SIG-M5 treated with dmso at 0.1 percent for 504 hours (cell line): ENCODE measurements at regions not wholly inside any gene's neighbourhood (a gene's known extent, or its start where the extent isn't known, plus 50 kb on each side); places are given as distances from the start of the nearest gene placed in this dataset.
"Not testable (repeated sequence)": the region's sequence is repeated elsewhere in the genome, so short reads cannot be mapped to it uniquely, and the experiment has no call there.

Source experiments
- DNase-seq: peaks from one replicate; lab custom pipeline; 2025; ENCODE audit not compliant: unreplicated experiment; lab: John Stamatoyannopoulos, UW

- no peak for DNase-seq
Measured at GRCh38 chr1:193456811-193457280, 270.4 kb upstream of the B3GALT2 start.

DNA sequence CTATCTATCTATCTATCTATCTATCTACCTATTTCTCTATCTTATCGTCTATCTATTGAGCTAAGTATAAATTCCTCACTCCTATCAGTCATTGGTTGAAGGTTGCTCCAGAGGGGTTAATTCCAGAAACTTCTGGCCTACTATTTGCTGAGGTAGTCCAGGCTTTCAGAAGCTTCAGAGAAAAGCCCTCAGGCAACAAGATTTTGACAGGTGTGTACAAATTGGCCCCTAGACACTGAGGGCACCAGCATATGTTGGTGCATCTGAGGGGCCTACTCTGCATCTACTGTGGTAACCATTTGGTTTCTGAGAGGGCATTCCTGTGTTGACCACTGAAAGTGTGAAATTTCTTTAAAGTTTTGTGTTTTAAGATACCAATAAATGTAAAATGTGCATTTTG lies 265.2 kb upstream of the B3GALT2 start:
- no peak for DNase-seq

GRCh38 chr1:193451001-193451400 lies 264.6 kb upstream of the B3GALT2 start:
- DNase-seq = peak; percentile 50

DNA sequence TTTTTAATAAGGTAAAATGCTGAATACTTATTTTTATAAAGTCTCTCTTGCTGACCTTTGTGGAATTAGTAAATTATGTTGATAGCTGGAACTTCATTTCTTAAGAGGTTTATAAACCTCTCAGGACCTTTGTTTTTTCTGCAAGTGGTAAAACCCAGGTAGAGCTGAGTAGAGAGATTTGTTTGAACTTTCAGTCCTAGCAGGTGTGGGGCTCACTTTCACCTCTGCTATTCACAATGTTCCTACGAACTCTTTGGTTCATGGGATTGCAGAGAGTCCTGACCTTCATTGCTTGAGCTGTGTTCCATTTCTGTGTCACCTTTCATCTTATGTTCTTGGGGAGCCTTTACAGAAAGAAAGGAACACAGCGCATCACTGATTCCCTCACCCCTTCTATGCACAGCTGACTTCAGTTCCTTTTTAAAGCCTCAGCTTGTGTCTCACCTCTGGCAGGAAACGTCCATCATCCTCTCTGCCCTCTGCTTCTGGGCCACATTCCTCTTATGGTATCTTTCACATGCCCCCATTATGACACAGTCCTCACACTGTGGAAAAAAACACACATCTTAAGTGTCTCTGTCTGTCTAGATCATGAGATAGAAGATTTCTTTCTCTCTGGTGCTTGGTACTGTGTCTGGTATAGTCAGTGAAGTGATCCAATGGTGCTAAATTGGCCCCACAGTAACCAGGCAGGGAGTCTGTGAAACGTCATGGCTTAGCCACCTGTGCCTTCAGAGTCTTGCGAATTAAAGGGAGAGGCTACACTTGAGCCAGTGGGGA lies 262.5 kb upstream of the B3GALT2 start:
- no peak for DNase-seq

DNA sequence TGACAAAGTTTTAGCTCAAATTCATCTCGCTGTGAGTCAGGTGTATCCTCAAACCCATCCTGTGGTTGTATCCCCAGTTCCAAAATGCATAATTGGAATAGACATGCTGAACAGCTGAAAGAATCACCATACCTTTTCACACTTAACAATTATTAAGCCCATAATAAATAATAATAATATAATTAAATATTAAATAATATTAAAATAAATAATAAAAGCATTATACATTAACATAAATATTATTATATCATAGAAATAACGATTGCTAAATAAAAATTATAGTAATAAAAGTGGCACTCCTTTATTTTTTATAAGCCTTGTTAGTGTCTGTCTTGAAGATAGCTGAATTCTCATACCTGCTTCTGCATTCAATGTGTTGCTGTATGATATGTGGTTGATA lies 257.5 kb upstream of the B3GALT2 start:
- DNase-seq = no peak

DNA sequence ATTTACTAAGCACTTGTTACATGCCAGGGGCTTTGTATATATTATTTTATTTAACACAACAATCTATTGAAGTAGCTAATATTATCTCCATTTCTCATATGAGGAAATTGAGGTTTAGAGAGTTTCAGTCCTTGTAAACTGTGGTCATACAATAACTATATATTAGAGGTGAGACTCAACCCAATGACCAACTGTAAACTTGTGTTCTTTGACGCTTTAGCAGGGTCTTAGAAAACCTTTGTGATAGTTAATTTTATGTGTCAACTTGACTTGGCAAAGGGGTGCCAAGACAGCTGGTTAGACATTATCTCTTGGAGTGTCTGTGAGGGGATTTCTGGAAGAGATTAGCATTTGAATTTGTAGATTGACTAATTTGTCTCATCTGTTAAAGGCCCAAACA lies 252.4 kb upstream of the B3GALT2 start:
- DNase-seq = no peak

DNA sequence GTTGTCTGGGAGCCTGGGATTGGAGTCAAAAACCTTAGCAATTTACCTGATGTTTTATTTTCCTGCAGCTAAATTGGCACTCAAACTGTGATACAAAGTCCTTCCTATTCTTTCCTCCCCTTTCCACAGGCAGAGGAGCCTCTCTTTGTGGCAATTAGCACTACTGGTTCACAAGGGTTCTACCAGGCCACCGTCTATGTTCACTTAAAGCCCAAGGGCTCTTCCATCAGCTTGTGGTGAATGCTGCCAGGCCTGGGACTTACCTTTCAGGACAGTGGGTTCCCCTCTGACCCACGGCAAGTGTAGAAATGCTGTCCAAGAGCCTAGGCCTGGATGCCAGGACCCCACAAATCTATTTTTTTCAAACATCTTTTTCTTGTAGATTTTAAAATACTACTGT lies 251.9 kb upstream of the B3GALT2 start:
- DNase-seq = no peak

GRCh38 chr1:193437785-193438184 lies 251.4 kb upstream of the B3GALT2 start:
- DNase-seq = no peak

DNA sequence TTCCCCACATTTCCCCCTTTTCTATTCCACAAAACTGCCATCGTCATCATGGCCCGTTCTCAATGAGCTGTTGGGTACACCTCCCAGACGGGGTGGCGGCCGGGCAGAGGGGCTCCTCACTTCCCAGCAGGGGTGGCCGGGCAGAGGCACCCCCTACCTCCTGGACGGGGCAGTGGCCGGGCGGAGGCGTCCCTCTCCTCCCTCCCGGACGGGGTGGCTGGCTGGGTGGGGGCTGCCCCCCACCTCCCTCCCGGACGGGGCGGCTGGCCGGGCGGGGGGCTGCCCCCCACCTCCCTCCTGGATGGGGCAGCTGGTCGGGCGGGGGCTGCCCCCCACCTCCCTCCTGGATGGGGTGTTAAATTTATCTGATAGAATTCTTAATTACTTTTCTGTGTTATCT lies 250.9 kb upstream of the B3GALT2 start:
- DNase-seq = not testable (repeated sequence)

- DNase-seq = no peak
Measured at GRCh38 chr1:193435781-193436180, 249.4 kb upstream of the B3GALT2 start.

- DNase-seq = no peak
Measured at GRCh38 chr1:193434319-193434718, 247.9 kb upstream of the B3GALT2 start.

GRCh38 chr1:193433599-193433998 lies 247.2 kb upstream of the B3GALT2 start:
- no peak for DNase-seq

DNA sequence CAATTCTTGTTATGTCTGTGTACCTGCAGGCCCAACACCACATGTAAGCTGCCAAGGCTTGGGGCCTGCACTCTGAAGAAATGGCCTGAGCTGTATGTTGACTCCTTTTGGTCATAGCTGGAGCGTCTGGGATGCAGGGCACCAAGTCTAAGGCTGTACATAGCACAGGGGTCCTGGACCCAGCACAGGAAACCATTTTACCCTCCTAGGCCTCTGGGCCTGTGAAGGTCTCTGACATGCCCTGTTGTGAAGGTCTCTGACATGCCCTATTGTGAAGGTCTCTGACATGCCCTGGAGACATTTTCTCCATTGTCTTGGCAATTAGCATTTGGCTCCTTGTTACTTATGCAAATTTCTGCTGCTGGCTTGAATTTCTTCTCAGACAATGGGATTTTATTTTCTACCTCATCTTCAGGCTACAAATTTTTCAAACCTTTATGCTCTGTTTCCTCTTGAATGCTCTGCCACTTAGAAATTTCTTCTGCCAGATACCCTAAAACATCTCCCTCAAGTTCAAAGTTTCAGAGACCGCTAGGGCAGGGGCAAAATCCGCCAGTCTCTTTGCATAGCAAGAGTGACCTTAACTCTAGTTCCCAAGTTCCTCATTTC lies 246.7 kb upstream of the B3GALT2 start:
- no peak for DNase-seq

- no peak for DNase-seq
Measured at GRCh38 chr1:193431265-193431977, 245.0 kb upstream of the B3GALT2 start.

DNA sequence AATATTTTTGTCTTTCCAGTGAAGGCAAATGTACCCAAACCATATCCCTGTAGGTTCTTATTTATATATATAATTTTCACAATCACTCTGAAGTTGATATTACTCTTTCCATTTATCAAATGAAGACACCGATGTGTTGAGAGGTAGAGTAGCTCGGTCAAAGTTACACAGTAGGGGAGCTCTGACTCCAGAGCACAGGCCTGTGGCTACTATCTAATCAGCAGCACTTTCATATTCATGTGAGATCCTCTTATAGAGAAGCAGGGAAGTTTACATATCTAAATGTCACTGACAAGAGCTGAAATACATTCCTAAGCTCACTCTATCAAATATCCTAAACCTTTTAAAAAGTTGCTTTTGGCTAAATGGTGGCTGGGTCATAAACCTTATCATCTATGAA lies 241.1 kb upstream of the B3GALT2 start:
- no peak for DNase-seq

GRCh38 chr1:193426061-193426460 lies 239.6 kb upstream of the B3GALT2 start:
- DNase-seq = no peak

DNA sequence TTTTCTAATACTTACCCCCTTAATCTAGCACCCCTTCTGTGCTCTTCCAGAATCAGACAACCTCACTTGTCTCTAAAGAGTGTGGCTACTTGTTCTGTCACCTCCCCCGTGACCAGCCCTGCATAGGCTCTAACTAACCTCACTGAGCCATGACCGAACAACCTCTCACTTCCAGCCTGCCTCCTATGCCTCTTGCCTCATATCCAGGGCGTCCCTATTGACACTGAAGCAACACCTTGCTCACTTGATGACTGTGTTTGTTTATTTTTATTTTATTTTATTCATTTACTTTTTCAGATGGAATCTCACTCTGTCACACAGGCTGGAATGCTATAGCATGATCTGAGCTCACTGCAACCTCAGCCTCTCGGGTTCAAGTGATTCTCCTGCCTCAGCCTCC lies 235.1 kb upstream of the B3GALT2 start:
- no peak for DNase-seq

- no peak for DNase-seq
Measured at GRCh38 chr1:193419295-193419694, 232.9 kb upstream of the B3GALT2 start.

DNA sequence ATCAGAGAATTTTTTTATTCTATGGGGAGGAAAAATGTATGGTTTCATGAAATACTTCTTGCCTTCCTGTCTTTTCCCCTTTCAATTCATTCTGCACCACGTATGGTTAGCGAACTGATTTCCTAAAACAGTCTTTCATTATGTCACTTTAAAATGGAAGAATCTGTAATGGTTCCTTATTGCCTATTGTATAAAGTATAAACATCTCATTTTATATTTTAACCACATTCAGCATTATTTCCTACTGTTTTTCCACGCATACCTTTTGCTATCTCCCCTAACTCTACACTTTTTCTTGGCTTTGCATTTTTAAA lies 232.3 kb upstream of the B3GALT2 start:
- no peak for DNase-seq

DNA sequence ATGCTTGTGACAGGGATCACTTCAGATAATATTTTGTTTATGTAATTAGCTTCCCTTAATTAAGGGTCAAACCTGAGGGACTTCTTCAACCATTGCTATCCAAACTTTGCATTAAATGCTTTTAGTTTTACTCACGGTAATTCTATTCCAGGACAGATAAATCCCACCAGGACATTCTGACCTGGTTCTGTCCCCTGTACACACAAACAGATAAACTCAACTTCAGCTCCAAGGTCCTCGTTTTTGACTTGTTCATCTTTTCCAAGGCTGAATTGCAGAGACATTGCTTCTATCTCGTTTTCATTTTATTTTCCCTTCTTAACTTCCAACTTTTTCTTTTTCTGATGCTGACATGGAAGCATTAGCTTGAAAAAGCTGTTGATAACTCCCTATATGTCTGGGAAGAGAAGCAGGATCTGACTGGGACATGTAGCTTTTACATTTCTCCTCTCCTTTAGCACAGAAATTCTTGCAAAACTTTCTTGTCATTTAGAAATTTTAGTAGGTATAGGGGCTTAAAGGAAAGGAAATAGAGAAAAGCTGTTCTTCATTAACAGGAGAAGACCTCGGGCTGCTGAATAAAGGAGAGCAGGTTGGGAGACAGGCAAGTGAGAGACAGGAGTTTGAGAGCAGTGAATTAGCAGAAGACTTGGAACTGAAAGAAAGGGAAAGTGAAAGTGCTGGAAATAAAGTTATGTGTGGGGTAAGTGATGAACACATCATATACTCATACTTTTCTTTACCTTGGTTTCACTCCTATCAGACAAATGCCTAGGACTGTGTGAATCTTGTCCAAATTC lies 231.7 kb upstream of the B3GALT2 start:
- peak; percentile 47 for DNase-seq

DNA sequence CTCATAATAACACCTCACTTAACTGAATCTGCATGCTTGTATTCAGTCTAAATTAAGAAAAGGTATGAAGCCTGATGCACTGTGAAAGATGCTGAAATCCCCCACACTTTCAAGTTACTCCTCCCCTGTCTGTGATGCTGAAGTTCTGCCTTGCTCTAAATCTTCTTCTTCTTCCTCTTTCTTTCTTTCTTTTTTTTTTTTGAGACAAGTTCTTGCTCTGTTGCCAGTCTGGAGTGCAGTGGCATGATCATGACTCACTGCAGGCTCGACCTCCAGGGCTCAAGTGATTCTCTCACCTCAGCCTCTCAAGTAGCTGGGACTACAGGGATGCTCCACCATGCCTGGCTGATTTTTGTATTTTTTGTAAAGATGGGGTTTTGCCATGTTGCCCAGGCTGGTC lies 231.0 kb upstream of the B3GALT2 start:
- peak; percentile 70 for DNase-seq
